ENCODE measurements at regions not wholly inside any gene's neighbourhood (a gene's known extent, or its start where the extent isn't known, plus 50 kb on each side); places are given as distances from the start of the nearest gene placed in this dataset.
A peak's percentile ranks its signal among the peaks of the same experiment; 100 is the strongest.

DNA sequence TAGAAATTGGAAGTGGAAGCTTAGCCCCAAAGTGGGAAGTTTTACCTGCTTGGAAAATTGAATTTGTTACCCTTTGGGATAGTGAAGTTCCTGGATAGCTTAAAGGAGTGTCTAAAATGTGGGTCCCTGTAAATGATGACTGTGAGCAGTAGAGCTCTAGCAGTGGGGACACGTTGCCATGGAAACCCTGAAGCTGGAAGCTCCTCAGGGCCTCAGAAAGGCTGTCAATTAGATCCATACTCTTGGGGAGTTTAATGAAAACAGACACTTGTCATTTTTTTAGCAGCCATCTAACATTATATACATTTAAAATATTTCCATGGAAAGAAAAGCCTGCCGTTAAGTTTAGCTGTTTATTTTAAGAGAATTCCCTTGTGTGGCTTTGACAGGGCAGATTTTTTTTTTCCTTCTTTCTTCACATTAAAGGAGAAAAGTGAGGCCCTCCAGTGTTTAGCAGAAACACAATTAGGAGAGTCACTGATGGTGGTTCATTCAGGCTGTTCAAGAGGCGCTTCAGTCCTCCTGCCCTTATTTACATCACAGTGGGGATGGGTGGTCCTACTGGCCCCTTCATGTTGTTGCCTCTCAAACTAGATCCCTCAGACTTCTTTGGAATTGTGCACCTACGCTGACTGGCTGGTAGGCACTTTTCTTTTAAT is 518.4 kb downstream of the CCSER2 start:
- Mint-ChIP-seq H3K4me3 (no peak overlapping the region), H3K36me3 (ENCODE audit: low read depth) (no peaks in the 10 kb centered on the region)

DNA sequence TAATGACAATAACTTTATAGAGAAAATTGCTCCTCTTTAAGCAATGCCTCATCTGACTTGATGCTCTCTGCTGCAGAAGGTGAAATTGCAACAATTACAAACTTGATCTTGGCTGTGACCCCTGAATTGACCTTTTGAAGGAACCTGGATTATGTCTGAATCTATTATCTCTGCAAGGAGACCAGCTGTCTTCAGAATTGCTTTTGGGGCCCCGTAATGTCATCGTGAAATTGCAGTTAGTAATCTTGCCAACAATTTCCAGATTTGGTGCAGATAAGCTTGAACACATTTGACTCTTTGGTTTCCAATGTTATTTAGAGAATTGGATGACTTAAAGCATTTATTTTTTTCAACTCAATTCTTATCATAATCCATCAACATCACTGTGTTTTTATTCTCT is 520.6 kb downstream of the CCSER2 start:
- no peak for DNase-seq
- Mint-ChIP-seq H3K4me1 (peaks cover 19% of the 10 kb centered on the region), H3K4me3 (no peak overlapping the region), H3K27ac (no peak overlapping the region), H3K27me3 (ENCODE audit: low read depth, poor library complexity) (peaks cover 6% of the 10 kb centered on the region), H3K9me3 (no peaks in the 10 kb centered on the region), H3K36me3 (ENCODE audit: low read depth) (no peaks in the 10 kb centered on the region)
- TF ChIP-seq, protein P1, sequence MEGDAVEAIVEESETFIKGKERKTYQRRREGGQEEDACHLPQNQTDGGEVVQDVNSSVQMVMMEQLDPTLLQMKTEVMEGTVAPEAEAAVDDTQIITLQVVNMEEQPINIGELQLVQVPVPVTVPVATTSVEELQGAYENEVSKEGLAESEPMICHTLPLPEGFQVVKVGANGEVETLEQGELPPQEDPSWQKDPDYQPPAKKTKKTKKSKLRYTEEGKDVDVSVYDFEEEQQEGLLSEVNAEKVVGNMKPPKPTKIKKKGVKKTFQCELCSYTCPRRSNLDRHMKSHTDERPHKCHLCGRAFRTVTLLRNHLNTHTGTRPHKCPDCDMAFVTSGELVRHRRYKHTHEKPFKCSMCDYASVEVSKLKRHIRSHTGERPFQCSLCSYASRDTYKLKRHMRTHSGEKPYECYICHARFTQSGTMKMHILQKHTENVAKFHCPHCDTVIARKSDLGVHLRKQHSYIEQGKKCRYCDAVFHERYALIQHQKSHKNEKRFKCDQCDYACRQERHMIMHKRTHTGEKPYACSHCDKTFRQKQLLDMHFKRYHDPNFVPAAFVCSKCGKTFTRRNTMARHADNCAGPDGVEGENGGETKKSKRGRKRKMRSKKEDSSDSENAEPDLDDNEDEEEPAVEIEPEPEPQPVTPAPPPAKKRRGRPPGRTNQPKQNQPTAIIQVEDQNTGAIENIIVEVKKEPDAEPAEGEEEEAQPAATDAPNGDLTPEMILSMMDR (IDR thresholded peaks at IDR 0.05): no peak

More for the DNA sequence above, 518.4 kb downstream of the CCSER2 start:
- no peaks in the 10 kb centered on the region for H3K9me3 Mint-ChIP-seq
- peaks cover 19% of the 10 kb centered on the region for H3K4me1 Mint-ChIP-seq
- TF ChIP-seq, protein P1 (IDR thresholded peaks at IDR 0.05): no peak
- H3K27me3 Mint-ChIP-seq (ENCODE audit: low read depth, poor library complexity): peaks cover 3% of the 10 kb centered on the region
- H3K27ac Mint-ChIP-seq: no peak overlapping the region
- DNase-seq: peak; percentile 22

DNA sequence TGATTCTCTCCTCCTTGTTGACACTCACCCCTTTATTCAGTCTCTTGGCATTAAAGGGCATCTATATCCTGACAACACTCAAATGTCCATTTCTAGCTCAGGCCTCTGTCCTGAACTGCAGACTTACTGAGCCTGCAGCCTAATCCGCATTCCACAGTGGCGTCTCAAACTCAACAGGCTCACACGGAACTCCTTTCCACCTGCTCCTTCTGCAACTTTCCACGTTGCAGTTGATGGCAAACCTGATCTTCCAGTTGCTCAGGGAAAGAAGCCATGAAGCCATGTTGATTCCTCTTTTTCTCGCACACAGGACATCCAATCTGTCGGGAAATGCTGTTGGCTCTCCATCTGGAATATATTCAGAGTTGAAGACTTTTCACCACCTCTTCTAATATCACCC is 522.4 kb downstream of the CCSER2 start:
- Mint-ChIP-seq H3K9me3 (peaks cover 2% of the 10 kb centered on the region), H3K27ac (no peak overlapping the region)

DNA sequence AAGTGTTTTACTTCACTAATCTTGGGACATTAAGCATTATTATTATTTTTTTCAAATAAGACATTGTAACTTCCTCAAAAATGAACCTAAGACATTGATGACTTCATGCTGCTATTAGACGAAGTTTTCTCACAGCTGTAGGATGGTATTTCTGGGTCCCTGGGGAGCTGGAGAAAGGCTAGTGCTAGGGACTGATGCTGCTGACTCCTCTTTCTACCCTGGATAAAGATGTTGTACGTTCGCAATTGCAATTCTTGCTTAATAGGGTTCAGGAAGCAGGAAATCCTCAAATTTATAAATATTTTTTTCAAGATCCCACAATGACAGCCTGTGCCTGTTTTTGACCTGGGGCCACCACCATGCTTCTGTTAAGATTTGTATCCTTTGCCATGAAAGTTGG is 526.0 kb downstream of the CCSER2 start:
- no peak for DNase-seq
- Mint-ChIP-seq H3K4me1 (peaks cover 2% of the 10 kb centered on the region), H3K9me3 (peaks cover 25% of the 10 kb centered on the region), H3K27ac (no peak overlapping the region), H3K36me3 (ENCODE audit: low read depth) (no peaks in the 10 kb centered on the region), H3K27me3 (ENCODE audit: low read depth, poor library complexity) (peaks cover 6% of the 10 kb centered on the region), H3K4me3 (no peak overlapping the region)
- TF ChIP-seq, protein P1 (IDR thresholded peaks at IDR 0.05): no peak

More for the DNA sequence above, 522.4 kb downstream of the CCSER2 start:
- TF ChIP-seq, protein P1 (IDR thresholded peaks at IDR 0.05): no peak
- Mint-ChIP-seq H3K36me3 (ENCODE audit: low read depth) (no peaks in the 10 kb centered on the region), H3K4me1 (peaks cover 19% of the 10 kb centered on the region), H3K27me3 (ENCODE audit: low read depth, poor library complexity) (peaks cover 6% of the 10 kb centered on the region), H3K4me3 (no peak overlapping the region)
- no peak for DNase-seq

DNA sequence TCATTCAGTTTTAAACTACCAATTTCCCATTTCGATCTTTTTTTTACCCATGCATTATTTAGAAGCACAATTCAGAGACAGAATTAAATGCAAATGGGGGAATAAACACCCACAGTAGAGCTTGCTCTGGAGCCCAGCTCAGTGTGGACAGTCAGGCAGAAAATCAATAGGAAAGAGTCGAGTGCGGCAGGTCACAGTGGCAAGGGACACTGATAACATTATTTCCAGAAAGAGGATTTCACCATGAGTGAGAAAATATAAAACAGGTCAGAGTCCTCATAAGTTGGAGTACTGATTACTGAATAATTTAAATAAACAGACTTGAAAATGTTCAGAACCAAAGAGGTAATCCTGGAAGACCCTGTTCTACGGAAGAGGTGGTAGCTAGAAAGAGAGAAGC is 532.5 kb downstream of the CCSER2 start:
- H3K27ac Mint-ChIP-seq: no peak overlapping the region
- H3K27me3 Mint-ChIP-seq (ENCODE audit: low read depth, poor library complexity): peaks cover 7% of the 10 kb centered on the region
- no peak overlapping the region for H3K4me3 Mint-ChIP-seq
- peaks cover 48% of the 10 kb centered on the region for H3K9me3 Mint-ChIP-seq
- H3K36me3 Mint-ChIP-seq (ENCODE audit: low read depth): peaks cover 5% of the 10 kb centered on the region
- DNase-seq: no peak
- TF ChIP-seq, protein P1 (IDR thresholded peaks at IDR 0.05): no peak
- H3K4me1 Mint-ChIP-seq: peaks cover 6% of the 10 kb centered on the region

DNA sequence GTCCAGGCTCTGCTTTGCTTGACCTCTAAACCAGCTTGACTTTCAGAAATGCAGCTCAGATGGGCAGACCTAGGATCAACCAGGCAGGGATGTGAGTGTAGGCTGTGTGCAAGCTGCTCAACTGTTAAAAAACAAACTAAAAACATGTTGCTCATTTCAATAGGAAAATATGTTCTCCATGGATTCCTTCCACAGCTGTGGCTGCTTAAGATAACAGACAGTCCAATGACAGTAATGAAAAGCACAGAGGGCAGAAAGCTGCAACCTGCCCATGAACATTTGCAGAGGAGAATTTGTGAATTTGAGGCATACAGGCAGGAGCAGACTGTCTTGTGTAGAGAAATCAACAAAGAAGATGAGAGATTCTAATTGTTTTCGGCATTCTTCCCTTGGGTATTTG is 534.2 kb downstream of the CCSER2 start:
- H3K27me3 Mint-ChIP-seq (ENCODE audit: low read depth, poor library complexity): peaks cover 7% of the 10 kb centered on the region
- peaks cover 6% of the 10 kb centered on the region for H3K4me1 Mint-ChIP-seq
- peaks cover 43% of the 10 kb centered on the region for H3K9me3 Mint-ChIP-seq
- H3K27ac Mint-ChIP-seq: no peak overlapping the region
- no peak overlapping the region for H3K4me3 Mint-ChIP-seq
- peaks cover 10% of the 10 kb centered on the region for H3K36me3 Mint-ChIP-seq (ENCODE audit: low read depth)
- no peak for DNase-seq
- TF ChIP-seq, protein P1 (IDR thresholded peaks at IDR 0.05): no peak
